ENCODE measurements at regions not wholly inside any gene's neighbourhood (a gene's known extent, or its start where the extent isn't known, plus 50 kb on each side); places are given as distances from the start of the nearest gene placed in this dataset.

DNA sequence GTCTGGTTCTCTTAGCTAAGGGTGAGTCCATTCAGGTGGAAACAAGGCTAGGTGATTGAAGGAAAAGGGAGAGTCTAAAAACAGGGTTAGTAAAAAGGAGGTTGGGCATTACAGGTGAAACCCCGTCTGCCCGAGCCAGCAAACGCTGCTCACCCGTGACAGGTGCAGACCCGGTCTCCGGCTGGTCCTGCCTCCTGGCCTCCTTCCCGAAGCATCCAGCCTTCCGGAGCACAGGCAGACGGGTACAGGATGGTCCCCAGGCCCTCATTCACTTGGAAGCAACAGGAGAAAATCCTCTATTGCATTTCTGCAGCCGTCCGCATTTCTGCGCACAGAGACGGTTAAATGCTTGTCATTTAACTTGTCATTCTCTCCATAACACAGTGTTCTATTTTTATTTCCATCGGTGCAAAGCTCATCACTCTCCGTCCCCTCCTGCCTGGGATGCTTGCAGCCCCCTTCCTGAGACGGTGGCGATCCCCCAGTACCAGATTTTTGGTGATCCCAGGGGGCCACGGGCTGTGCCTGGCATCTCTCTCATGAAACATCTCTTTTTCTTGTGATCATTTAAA is 90.8 kb upstream of the PPP2R3B start:
- TF ChIP-seq, protein P1, sequence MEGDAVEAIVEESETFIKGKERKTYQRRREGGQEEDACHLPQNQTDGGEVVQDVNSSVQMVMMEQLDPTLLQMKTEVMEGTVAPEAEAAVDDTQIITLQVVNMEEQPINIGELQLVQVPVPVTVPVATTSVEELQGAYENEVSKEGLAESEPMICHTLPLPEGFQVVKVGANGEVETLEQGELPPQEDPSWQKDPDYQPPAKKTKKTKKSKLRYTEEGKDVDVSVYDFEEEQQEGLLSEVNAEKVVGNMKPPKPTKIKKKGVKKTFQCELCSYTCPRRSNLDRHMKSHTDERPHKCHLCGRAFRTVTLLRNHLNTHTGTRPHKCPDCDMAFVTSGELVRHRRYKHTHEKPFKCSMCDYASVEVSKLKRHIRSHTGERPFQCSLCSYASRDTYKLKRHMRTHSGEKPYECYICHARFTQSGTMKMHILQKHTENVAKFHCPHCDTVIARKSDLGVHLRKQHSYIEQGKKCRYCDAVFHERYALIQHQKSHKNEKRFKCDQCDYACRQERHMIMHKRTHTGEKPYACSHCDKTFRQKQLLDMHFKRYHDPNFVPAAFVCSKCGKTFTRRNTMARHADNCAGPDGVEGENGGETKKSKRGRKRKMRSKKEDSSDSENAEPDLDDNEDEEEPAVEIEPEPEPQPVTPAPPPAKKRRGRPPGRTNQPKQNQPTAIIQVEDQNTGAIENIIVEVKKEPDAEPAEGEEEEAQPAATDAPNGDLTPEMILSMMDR (IDR thresholded peaks at IDR 0.05 in 2 of 3, conservative IDR thresholded peaks at IDR 0.05 in 1 of 3; ENCODE audit: borderline replicate concordance in 1 of 3, insufficient read depth in 1 of 3, low read depth in 2 of 3, low read length in 2 of 3), result no peak
- TF ChIP-seq POLR2A (IDR thresholded peaks at IDR 0.05; ENCODE audit: borderline replicate concordance, extremely low read depth, insufficient read depth, insufficient read length), result no peak
- no peak for TF ChIP-seq TCF7L2 (IDR thresholded peaks at IDR 0.05; ENCODE audit: borderline replicate concordance, extremely low read depth, insufficient read depth, insufficient read length)
- TF ChIP-seq, protein P2, sequence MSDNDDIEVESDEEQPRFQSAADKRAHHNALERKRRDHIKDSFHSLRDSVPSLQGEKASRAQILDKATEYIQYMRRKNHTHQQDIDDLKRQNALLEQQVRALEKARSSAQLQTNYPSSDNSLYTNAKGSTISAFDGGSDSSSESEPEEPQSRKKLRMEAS (IDR thresholded peaks at IDR 0.05), result no peak
- no peak for TF ChIP-seq EZH2 (IDR thresholded peaks at IDR 0.05)
- TF ChIP-seq POLR2AphosphoS5 (IDR thresholded peaks at IDR 0.05; ENCODE audit: low read depth, low read length), result no peak
- TF ChIP-seq ZNF274 (IDR thresholded peaks at IDR 0.05; ENCODE audit: low read depth, low read length), result no peak
- TF ChIP-seq CEBPB (IDR thresholded peaks at IDR 0.05; ENCODE audit: low read depth), result no peak
